ENCODE measurements at regions not wholly inside any gene's neighbourhood (a gene's known extent, or its start where the extent isn't known, plus 50 kb on each side); places are given as distances from the start of the nearest gene placed in this dataset.

DNA sequence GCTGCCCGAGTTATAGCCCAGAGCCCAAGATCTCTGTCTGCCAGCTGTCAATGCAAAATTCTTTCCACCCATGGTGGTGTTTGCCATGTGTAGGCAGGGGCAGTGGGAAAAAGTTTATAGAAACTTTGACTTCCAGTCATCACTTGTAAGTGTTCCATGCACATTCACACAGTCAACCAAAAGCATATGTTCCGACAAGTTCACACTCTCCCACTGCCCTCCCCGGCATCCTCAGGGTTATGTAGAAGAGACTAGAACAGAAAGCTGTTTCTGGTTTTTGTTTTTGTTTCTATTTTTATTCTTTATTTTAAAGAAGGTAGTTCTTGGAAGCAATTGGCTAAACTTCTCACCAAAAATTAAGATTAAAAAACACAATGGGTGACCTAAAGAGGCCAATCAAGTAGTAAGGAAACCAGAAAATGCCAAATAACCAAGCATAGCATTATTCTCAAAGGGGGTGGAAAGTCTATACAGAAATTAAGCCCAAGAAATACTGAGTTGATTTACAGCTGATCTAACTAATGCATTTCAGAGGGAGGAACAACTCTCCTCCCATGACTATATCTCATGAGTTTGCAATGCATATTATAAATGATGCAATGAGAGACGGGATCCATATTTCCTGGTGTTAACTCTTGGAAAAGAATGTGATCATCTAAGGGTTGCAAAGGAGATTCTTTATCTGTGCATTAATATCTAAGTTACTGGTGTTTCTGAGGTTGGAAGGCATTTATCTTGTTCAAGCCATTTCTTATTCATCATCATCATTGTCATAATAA, 91.5 kb upstream of the ETS2 start:
- no peaks in the 10 kb centered on the region for H4K20me1 ChIP-seq (replicated peaks; ENCODE audit: control insufficient read depth, insufficient read depth, low read length)
- DNase-seq (ENCODE audit: extremely low read depth in 1 of 4, low spot score in 3 of 4) (no peak), ATAC-seq (no peak), FAIRE-seq (no peak)
- intact Hi-C loops (cut with micrococcal nuclease): loop anchor here (10.0 kb wide), 1 partner anchor 209 kb away; no protein-coding TSS in a partner anchor
- ChIA-PET POLR2A (no interaction called here), CTCF (ENCODE audit: low intra/inter-chr PET ratio) (no interaction called here)
- no TSS peak for BruUV-seq (replicated peaks)
- no peaks in the 10 kb centered on the region for H3K9me3 ChIP-seq (replicated peaks; ENCODE audit: control insufficient read depth, insufficient read depth, low read depth, low read length)
- no peaks in the 10 kb centered on the region for H3K36me3 ChIP-seq (ENCODE audit: control insufficient read depth, insufficient read depth, low read length)
- no peak overlapping the region for H3K27ac ChIP-seq (ENCODE audit: extremely low read depth, low read depth, low read length)
- no peak for TF ChIP-seq TARDBP (IDR thresholded peaks at IDR 0.05)
- TF ChIP-seq PHTF2 (CRISPR knock-in tag; IDR thresholded peaks at IDR 0.05): no peak
- no peak for TF ChIP-seq ZBTB40 (IDR thresholded peaks at IDR 0.05)
- no peak for TF ChIP-seq ZBTB40 (CRISPR knock-in tag; IDR thresholded peaks at IDR 0.05)
- TF ChIP-seq, protein P1, sequence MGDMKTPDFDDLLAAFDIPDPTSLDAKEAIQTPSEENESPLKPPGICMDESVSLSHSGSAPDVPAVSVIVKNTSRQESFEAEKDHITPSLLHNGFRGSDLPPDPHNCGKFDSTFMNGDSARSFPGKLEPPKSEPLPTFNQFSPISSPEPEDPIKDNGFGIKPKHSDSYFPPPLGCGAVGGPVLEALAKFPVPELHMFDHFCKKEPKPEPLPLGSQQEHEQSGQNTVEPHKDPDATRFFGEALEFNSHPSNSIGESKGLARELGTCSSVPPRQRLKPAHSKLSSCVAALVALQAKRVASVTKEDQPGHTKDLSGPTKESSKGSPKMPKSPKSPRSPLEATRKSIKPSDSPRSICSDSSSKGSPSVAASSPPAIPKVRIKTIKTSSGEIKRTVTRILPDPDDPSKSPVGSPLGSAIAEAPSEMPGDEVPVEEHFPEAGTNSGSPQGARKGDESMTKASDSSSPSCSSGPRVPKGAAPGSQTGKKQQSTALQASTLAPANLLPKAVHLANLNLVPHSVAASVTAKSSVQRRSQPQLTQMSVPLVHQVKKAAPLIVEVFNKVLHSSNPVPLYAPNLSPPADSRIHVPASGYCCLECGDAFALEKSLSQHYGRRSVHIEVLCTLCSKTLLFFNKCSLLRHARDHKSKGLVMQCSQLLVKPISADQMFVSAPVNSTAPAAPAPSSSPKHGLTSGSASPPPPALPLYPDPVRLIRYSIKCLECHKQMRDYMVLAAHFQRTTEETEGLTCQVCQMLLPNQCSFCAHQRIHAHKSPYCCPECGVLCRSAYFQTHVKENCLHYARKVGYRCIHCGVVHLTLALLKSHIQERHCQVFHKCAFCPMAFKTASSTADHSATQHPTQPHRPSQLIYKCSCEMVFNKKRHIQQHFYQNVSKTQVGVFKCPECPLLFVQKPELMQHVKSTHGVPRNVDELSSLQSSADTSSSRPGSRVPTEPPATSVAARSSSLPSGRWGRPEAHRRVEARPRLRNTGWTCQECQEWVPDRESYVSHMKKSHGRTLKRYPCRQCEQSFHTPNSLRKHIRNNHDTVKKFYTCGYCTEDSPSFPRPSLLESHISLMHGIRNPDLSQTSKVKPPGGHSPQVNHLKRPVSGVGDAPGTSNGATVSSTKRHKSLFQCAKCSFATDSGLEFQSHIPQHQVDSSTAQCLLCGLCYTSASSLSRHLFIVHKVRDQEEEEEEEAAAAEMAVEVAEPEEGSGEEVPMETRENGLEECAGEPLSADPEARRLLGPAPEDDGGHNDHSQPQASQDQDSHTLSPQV (IDR thresholded peaks at IDR 0.05): no peak
- TF ChIP-seq ZNF764 (CRISPR knock-in tag; IDR thresholded peaks at IDR 0.05; ENCODE audit: low read depth): no peak
- TF ChIP-seq MBD2 (IDR thresholded peaks at IDR 0.05; ENCODE audit: borderline replicate concordance, low read depth): no peak
- no peak overlapping the region for H2AFZ ChIP-seq (ENCODE audit: low read depth, low read length)
- H3K4me2 ChIP-seq (ENCODE audit: insufficient read depth, low read length): no peak overlapping the region
- no peak overlapping the region for H3K9ac ChIP-seq (ENCODE audit: insufficient read depth in 1 of 2, low read depth in 2 of 2, low read length in 2 of 2)
- 0% methylated on average over 4 of the region's 4 CpGs for WGBS (ENCODE audit: insufficient coverage, low coverage, missing lambda C conversion rate)
- peaks cover 8 to 13% of the 10 kb centered on the region in 2 experiments; a peak in 4 of 5 replicates for H3K27me3 ChIP-seq (ENCODE audit: control insufficient read depth in 2 of 2, insufficient read depth in 2 of 2, low read length in 2 of 2)
- no peaks in the 10 kb centered on the region for H3K9me1 ChIP-seq (ENCODE audit: control insufficient read depth, insufficient read depth, low read length)
- H3K4me3 ChIP-seq: no peak overlapping the region
- in situ Hi-C loops (cut with MboI): no loop called here
- no peaks in the 10 kb centered on the region for H3K79me2 ChIP-seq (ENCODE audit: control insufficient read depth, insufficient read depth, low read length)
- H3K4me1 ChIP-seq (replicated peaks in 1 of 2; ENCODE audit: control insufficient read depth in 2 of 2, insufficient read depth in 2 of 2, low read length in 2 of 2): no peaks in the 10 kb centered on the region; a peak in 1 of 5 replicates
